ENCODE measurements at regions not wholly inside any gene's neighbourhood (a gene's known extent, or its start where the extent isn't known, plus 50 kb on each side); places are given as distances from the start of the nearest gene placed in this dataset.

DNA sequence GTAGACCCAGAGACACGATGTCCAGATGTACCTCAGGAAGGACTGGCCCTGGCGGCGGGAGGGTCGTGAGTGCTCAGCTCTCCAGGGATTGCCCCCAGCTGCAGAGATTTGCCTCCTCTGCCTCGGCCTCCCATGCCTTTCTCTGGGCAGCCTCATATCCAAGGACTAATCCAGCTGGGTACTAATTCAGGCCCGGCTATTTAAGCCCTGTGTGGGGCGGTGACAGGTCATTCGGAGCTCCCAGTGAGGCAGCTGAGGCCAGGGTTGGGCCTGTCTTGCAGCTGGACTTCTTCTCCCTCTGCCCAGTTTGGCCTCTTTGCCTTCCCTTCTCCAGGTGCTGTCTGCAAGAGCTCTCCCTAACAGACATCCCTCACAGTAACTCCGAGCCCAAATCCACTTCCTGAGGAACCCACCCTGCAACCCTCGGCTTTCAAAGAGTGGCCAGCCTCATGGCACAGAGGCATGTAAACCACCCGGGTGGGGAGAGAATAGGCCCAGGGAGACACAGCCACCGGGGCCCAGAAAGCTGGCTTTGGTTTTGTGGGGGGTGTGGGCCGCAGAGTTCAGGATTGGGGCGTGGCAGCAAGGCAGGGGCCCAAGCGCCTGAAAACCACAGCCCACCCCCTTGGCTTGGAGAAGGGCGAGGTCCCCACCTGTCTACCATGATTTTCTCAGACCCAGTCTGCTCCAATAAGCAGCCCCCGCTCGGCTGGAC is 85.8 kb downstream of the PPCDC start:
- TF ChIP-seq, protein P1, sequence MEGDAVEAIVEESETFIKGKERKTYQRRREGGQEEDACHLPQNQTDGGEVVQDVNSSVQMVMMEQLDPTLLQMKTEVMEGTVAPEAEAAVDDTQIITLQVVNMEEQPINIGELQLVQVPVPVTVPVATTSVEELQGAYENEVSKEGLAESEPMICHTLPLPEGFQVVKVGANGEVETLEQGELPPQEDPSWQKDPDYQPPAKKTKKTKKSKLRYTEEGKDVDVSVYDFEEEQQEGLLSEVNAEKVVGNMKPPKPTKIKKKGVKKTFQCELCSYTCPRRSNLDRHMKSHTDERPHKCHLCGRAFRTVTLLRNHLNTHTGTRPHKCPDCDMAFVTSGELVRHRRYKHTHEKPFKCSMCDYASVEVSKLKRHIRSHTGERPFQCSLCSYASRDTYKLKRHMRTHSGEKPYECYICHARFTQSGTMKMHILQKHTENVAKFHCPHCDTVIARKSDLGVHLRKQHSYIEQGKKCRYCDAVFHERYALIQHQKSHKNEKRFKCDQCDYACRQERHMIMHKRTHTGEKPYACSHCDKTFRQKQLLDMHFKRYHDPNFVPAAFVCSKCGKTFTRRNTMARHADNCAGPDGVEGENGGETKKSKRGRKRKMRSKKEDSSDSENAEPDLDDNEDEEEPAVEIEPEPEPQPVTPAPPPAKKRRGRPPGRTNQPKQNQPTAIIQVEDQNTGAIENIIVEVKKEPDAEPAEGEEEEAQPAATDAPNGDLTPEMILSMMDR (IDR thresholded peaks at IDR 0.05; ENCODE audit: low read length) = no peak
- TF ChIP-seq EZH2phosphoT487 (IDR thresholded peaks at IDR 0.05; ENCODE audit: low read length) = no peak
